ENCODE measurements at regions not wholly inside any gene's neighbourhood (a gene's known extent, or its start where the extent isn't known, plus 50 kb on each side); places are given as distances from the start of the nearest gene placed in this dataset.

DNA sequence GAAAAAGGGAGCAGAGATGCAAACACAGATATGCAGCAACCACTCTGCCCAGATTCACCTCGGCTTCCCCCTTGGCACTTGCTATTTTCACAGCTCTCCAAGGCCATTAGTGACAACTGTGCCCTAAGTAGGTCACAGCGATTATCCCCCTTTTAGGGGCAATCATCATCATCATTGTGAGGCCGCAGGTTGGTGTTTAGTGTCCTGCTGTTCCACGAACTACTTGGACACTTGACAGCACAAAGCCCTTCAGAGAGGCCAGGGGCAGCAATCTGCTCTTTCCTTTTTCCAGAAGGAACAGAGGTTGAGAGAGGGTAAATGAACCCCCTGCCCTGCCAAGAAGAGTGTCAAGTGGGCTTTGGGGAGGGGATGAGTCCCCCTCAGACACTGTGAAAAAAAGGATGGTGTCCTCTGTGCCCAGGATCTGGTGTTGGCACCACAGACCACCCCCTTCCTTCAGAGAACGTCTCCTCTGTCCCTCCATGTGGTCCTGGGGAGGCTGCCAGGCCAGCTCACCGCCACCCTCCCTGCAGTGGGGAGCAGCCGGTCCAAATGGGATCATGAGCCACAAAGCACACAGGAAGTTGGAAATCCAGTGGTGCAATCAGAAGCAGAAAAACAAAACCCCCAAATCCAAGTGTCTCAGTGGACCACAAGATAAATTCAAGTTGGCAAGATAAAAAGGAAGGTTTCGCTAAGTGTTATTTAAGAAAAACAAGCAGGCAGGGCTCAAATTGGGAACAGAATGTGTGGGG is 78.4 kb upstream of the MED9 start:
- no peak for DNase-seq (ENCODE audit: low read depth in 2 of 2)

DNA sequence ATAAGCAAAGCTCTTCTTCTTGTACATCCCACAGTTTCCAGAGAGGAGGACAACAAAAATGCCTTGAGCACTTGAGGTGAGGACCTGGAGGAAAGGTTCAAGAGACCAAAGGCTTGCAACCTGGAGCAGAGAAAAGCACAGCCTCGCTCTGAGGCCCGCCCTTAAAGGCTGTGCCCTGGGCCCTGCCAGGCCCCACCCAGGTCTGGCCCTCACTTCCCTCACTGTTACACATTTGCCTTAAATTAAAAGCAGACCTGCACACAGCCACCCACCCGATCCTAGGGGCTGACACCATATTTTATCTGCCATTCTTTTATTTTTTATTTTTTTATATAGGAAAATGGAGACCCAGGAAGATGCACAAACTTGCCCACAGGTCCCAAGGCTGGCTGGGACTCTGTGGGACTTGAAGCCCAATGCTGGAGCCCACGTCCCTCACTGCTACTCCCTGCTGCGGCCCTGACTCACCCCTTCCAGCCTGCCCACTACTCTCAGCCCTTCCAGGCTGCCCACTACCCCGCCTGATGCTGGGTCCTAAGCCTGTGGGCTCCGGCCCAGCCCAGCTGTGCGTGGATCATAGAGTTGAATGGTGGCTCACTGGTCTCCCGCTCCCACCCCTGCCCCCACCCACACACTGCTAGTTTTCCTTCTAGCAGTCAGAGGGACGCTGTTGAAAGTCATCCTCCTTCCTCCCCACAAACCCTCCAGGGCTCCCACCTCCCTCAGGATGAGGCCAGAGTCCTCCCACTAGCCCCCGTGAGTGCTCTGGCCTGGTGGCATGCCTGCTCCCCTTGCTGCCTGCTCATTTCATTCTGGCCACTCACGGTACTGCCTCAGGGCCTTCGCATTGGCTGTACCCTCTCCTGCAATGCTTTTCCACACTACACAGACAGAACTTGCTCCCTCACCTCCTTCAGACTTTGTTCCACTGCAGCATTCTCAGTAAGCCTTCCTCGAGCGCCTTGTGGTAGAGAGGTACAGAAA is 77.6 kb upstream of the MED9 start:
- DNase-seq (ENCODE audit: low read depth in 2 of 2): no peak

DNA sequence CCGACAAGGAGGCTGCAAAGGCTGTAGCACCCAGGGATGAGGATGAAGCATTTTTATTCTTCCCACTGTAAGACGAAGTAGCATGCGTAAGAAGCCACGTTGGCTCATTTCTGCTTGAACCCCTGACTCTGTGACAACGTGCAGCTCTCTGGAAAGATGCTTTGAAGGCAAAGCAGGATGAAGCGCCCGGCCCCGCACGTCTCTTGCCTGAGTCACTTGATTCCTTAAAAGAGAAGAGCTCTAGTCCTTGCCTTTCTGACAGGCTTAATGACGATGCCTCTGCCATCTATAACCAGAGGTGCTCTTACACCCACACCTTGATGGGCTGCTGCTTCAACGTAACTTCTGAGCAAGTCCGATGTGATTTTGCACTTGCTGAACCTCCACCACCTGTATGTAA is 76.7 kb upstream of the MED9 start:
- DNase-seq (ENCODE audit: low read depth in 2 of 2): no peak

GRCh38 chr17:17400566-17401184 is 76.1 kb upstream of the MED9 start:
- no peak for DNase-seq (ENCODE audit: low read depth in 2 of 2)

DNA sequence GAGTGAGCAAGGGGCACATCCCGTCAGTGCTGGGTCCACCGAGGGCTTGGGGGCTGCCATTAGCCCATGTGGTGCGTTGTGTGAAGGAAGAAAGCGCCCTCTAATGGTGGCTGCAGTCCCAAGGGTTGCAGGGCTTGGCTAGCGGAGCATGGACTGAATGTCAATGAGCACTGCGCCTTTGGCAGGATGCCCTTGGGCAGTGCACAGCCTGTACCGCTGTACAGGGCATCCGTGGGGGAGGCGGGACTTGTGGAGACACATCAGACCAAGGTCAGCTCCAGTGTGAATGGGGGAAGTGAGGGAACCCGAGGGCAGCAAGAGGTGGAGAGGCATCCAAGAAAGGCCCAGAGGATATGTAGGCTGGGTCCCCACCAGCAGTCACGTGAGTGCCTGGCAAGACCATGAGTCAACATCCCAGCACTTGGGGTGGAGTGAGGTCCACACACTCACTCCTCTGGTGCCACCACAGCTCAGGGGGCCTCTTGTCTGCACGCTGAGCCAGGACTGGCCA is 75.5 kb upstream of the MED9 start:
- DNase-seq (ENCODE audit: low read depth in 2 of 2): no peak

DNA sequence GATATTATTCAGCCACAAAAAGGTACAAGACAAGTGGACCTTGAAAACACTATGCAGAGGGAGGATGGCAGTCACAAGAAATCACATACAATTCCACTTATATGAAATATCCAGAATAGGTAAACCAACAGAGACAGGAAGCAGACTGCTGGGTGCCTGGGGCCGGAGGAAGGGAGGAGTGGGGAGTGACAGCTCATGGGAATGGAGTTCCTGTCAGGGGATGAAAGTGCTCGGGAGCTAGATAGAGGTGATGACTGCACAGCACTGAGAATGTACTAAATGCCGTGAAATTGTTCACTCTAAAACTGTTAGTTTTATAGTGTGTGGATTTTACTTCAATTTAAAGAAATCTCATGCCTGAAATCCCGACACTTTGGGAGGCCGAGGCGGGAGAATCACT is 74.2 kb upstream of the MED9 start:
- DNase-seq (ENCODE audit: low read depth in 2 of 2): no peak

DNA sequence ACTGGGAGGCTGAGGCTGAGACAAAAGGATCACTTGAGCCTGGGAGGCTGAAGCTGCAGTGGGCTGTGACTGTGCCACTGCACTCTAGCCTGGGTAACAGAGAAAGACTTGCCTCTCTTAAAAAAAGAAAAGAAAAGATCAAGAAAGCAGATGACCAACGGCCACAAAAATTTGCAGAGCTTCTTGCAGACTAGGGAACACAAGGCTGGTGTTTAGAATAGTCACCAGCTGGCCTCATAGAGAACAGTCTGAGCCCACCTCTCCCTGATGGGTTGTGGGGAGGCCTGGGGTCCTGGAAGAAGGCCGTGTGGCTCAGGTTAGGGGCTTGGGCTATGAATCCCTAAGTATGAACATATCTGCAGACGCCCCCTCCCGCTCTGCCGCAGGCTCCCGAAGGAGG is 73.7 kb upstream of the MED9 start:
- no peak for DNase-seq (ENCODE audit: low read depth in 2 of 2)

GRCh38 chr17:17403899-17404576 is 72.8 kb upstream of the MED9 start:
- DNase-seq (ENCODE audit: low read depth in 2 of 2): no peak

GRCh38 chr17:17405673-17406072 is 71.1 kb upstream of the MED9 start:
- no peak for DNase-seq (ENCODE audit: low read depth in 2 of 2)

- no peak for DNase-seq (ENCODE audit: low read depth in 2 of 2)
These were observed 70.6 kb upstream of the MED9 start for GRCh38 chr17:17406225-17406624.

DNA sequence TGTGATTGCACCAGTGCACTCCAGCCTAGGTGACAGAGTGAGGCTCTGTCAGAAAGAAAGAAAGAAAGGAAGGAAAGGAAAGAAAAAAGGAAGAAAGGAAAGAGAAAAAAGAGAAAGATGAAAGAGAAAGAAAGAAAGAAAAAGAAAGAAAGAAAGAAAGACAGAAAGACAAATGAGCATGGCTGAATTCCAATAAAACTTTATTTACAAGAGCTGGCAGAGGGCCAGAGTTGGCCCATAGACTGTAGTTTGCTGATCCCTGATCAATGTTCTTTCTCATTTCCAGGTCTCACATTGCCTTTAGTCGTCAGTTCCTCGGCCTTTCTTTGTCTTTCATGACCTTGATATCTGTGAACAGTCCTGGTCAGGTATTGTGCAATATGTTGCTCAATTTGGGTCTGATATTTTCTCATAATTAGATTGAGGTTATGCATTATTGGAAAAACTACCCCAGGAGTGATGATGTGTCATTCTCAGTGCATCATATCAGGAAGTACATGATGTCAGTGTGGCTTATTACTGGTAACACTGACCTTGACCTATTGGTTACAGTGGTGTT is 68.5 kb upstream of the MED9 start:
- no peak for DNase-seq (ENCODE audit: low read depth in 2 of 2)

GRCh38 chr17:17410357-17410756 is 66.4 kb upstream of the MED9 start:
- DNase-seq (ENCODE audit: low read depth in 2 of 2): no peak

DNA sequence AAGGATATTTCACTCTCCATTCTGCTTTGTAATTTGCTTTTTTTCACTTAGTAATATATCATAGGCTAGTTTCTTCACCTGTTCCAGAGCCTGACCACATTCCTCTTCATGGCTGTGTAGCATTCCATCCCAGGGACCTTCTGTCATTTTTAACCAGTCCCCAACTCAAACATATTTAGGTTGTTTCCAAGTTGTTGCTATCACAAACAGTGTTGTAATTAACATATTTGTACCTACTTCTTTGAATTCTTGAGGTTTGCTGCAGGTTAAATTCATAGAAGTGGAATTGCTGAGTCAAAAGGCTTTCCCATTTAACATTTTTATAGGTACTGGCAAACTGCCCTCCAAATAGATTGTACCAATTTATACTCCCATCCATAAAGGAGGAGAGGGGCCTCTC is 65.1 kb upstream of the MED9 start:
- no peak for DNase-seq (ENCODE audit: low read depth in 2 of 2)

GRCh38 chr17:17412326-17412725 is 64.5 kb upstream of the MED9 start:
- DNase-seq (ENCODE audit: low read depth in 2 of 2): no peak

- DNase-seq (ENCODE audit: low read depth in 2 of 2): no peak
These were observed 63.5 kb upstream of the MED9 start for GRCh38 chr17:17413215-17413792.

DNA sequence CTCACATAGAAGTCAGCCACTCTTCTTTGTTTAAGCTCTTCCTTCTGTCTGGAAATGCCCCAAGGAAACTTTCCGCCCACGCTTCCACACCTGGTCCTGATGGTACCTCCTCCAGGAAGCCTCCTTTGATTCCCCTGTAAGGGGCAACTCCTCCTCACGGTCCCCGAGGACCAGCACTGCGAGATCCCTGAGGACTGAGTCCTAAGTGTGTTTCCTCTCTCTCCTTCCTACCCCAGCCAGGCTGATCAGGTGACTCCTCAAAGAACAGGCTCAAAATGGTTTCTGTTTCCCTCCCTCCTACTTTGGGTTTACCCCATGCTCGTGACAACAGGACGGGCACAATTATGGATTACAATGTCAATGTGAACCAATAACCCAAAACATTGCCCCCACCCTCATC is 63.0 kb upstream of the MED9 start:
- no peak for DNase-seq (ENCODE audit: low read depth in 2 of 2)

DNA sequence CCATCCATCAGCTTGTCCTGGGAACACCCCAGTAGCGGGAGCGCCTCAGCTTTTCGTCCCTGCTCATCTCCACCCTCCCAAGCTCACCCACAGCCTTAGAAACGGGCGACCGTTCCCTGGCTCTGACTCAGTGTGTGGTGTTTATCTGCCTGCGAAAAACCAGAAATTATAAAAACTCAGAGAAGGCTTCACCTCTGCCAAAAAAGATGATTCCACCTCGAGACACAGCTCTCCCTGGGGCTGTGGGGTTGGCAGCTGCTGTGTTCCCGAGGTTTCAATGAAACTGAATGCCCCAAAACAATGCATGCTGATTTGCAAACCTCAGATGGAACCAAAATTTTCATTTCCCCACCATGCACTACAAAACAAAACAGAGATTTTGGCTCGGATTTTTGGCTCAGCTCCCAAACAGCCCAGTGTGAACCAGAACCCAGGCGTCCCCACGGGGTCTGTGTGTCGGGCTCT is 62.4 kb upstream of the MED9 start:
- no peak for DNase-seq (ENCODE audit: low read depth in 2 of 2)

GRCh38 chr17:17415006-17415405 is 61.8 kb upstream of the MED9 start:
- DNase-seq (ENCODE audit: low read depth in 2 of 2): no peak

GRCh38 chr17:17416007-17416399 is 60.8 kb upstream of the MED9 start:
- peak; percentile 59 to 60 for DNase-seq (ENCODE audit: low read depth in 2 of 2)

DNA sequence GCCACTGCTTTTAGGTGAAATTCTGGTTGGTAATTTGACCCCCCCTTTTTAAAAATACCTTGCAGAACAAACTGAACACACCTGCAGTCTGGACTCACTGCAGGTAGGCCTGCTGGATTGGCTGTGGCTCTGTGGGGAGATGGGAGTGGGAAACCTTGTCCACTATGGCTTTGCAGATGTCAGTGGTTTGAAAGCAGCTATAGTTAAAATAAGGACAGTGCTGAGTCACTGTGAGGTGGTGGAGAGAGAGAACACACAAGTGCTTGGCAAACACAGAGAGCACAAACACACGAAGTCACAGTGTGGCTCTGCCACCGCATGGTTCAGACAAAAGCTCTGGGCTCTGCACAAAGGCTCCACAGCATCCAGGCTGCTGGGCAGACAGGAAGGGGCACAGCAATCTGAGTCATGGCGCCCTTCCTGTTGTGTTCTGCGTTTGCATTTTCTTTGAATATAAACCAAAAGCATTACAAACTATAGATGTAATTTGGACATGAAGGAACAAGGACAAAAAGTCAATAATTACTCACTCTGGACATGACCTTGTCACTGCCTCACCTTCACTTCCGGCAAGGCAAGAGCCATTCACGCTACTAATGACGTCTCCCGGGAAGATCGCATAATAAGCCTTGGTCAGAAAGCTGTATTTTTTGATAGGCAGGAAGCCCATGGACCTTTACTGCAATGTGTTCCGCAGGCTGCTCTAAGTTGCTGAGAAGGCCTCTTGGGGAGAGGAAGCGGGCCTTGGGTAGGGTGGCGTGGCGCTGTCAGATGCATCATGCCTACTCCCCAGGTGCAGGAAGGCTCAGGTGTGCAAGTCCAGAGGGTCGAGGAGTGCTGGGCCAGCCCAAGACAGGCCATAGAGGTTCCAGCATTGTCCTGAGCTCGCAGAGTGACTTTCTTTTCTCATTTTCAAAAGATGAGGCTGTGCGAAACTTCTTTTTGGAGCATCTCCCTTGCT is 60.1 kb upstream of the MED9 start:
- no peak for DNase-seq (ENCODE audit: low read depth in 2 of 2)
